ENCODE measurements at regions not wholly inside any gene's neighbourhood (a gene's known extent, or its start where the extent isn't known, plus 50 kb on each side); places are given as distances from the start of the nearest gene placed in this dataset.
"Not testable (repeated sequence)": the region's sequence is repeated elsewhere in the genome, so short reads cannot be mapped to it uniquely, and the experiment has no call there.

DNA sequence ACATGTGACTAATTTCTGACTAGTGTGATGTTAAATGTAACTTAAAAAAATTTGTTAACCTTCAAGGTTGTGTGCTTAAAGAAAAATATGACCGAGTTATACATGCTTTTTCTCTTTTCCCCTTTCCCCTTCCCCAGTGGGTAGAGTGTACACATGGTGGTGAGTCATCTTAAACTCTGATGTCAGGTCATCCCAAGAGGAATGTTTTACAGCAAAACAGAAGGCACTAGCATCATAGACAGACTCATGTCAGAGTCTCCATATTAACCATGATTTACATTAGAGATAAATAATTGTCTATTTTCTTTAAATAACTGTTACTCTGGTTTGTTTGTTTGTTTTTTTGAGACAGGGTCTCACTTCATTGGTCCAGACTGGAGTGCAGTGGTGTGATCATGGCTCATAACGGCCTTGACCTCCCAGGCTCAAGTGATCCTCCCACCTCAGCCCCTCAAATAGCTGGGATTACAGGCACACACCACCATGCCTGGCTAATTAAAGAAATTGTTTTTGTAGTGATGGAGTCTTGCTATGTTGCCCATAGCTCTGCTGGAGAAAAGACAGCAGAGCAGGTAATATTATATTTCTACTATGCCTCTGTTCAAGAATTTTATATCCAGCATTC, 160.4 kb upstream of the PCDH9 start:
- no peaks in the 10 kb centered on the region for H3K27me3 ChIP-seq (ENCODE audit: control insufficient read depth, low read length)
- no peak overlapping the region for H3K4me2 ChIP-seq (ENCODE audit: low read length)
- no peaks in the 10 kb centered on the region for H3K9me2 ChIP-seq (replicated peaks; ENCODE audit: control insufficient read depth, low read length)
- H3K79me2 ChIP-seq (ENCODE audit: control insufficient read depth, low read length) = no peaks in the 10 kb centered on the region
- H3K36me3 ChIP-seq (ENCODE audit: control insufficient read depth, low read length) = no peaks in the 10 kb centered on the region
- no peaks in the 10 kb centered on the region for H3F3A ChIP-seq (ENCODE audit: control insufficient read depth, insufficient read depth)
- H3K4me1 ChIP-seq (ENCODE audit: control insufficient read depth, low read length) = no peaks in the 10 kb centered on the region
- no peaks in the 10 kb centered on the region for H3K9me3 ChIP-seq (ENCODE audit: control insufficient read depth, insufficient read depth, low read length)
- H4K20me1 ChIP-seq (ENCODE audit: control insufficient read depth, insufficient read depth, low read depth, low read length) = no peaks in the 10 kb centered on the region
- TF ChIP-seq EZH2phosphoT487 (IDR thresholded peaks at IDR 0.05; ENCODE audit: borderline replicate concordance, low read length) (no peak), CTCF (IDR thresholded peaks at IDR 0.05; ENCODE audit: low read depth, low read length, poor library complexity, severe bottlenecking) (no peak)
- no peak overlapping the region for H3K4me3 ChIP-seq (ENCODE audit: low read length)
- no peak overlapping the region for H3K27ac ChIP-seq (ENCODE audit: low read depth, low read length)

- H3K27me3 ChIP-seq (ENCODE audit: control insufficient read depth, low read length) = no peaks in the 10 kb centered on the region
- no peaks in the 10 kb centered on the region for H3K4me1 ChIP-seq (ENCODE audit: control insufficient read depth, low read length)
- no peak overlapping the region for H3K4me2 ChIP-seq (ENCODE audit: low read length)
- no peaks in the 10 kb centered on the region for H3K9me3 ChIP-seq (ENCODE audit: control insufficient read depth, insufficient read depth, low read length)
- no peaks in the 10 kb centered on the region for H4K20me1 ChIP-seq (ENCODE audit: control insufficient read depth, insufficient read depth, low read depth, low read length)
- H3K27ac ChIP-seq (ENCODE audit: low read depth, low read length) = no peak overlapping the region
- H3K4me3 ChIP-seq (ENCODE audit: low read length) = no peak overlapping the region
- no peaks in the 10 kb centered on the region for H3K79me2 ChIP-seq (ENCODE audit: control insufficient read depth, low read length)
- TF ChIP-seq EZH2phosphoT487 (IDR thresholded peaks at IDR 0.05; ENCODE audit: borderline replicate concordance, low read length) (no peak), CTCF (IDR thresholded peaks at IDR 0.05; ENCODE audit: low read depth, low read length, poor library complexity, severe bottlenecking) (no peak)
- no peaks in the 10 kb centered on the region for H3K9me2 ChIP-seq (replicated peaks; ENCODE audit: control insufficient read depth, low read length)
- no peaks in the 10 kb centered on the region for H3K36me3 ChIP-seq (ENCODE audit: control insufficient read depth, low read length)
- H3F3A ChIP-seq (ENCODE audit: control insufficient read depth, insufficient read depth) = no peaks in the 10 kb centered on the region
Observed at GRCh38 chr13:67389171-67389570, 159.0 kb upstream of the PCDH9 start.

DNA sequence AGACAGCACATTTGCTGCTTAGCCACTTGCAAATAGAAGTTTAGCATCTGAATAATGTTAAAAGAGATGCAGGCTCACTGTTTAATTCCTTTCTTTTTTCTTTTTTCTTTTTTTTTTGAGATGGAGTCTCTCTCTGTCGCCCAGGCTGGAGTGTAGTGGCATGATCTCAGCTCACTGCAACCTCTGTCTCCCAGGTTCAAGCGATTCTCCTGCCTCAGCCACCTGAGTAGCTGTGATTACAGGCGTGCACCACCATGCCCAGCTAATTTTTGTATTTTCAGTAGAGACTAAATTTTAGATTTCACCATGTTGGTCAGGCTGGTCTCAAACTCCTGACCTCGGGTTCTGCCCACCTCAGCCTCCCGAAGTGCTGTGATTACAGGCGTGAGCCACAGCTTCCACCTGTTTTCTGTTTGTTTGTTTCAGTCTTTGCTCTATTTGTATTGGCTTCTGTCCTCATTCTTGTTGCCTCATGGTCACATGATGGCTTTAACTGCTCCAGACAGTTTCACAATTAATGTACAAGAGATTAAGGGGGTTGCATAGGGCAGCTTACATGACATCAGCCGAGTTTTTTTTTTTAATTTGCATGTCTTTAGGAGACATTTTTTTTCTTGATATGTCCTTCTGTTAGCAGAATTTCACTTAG, 153.1 kb upstream of the PCDH9 start:
- not testable (repeated sequence) for H3K27ac ChIP-seq (ENCODE audit: low read depth, low read length); H3K79me2 ChIP-seq (ENCODE audit: control insufficient read depth, low read length); H3K9me2 ChIP-seq (replicated peaks; ENCODE audit: control insufficient read depth, low read length); H4K20me1 ChIP-seq (ENCODE audit: control insufficient read depth, insufficient read depth, low read depth, low read length); H3F3A ChIP-seq (ENCODE audit: control insufficient read depth, insufficient read depth); H3K9me3 ChIP-seq (ENCODE audit: control insufficient read depth, insufficient read depth, low read length); H3K36me3 ChIP-seq (ENCODE audit: control insufficient read depth, low read length); H3K4me3 ChIP-seq (ENCODE audit: low read length); H3K27me3 ChIP-seq (ENCODE audit: control insufficient read depth, low read length); H3K4me1 ChIP-seq (ENCODE audit: control insufficient read depth, low read length); H3K4me2 ChIP-seq (ENCODE audit: low read length)

GRCh38 chr13:67377919-67378318, 147.8 kb upstream of the PCDH9 start:
- no peaks in the 10 kb centered on the region for H3K4me1 ChIP-seq (ENCODE audit: control insufficient read depth, low read length)
- H3K9me3 ChIP-seq (ENCODE audit: control insufficient read depth, insufficient read depth, low read length) = no peaks in the 10 kb centered on the region
- no peak overlapping the region for H3K27ac ChIP-seq (ENCODE audit: low read depth, low read length)
- no peaks in the 10 kb centered on the region for H3K36me3 ChIP-seq (ENCODE audit: control insufficient read depth, low read length)
- no peak for TF ChIP-seq CTCF (IDR thresholded peaks at IDR 0.05; ENCODE audit: low read depth, low read length, poor library complexity, severe bottlenecking)
- TF ChIP-seq EZH2phosphoT487 (IDR thresholded peaks at IDR 0.05; ENCODE audit: borderline replicate concordance, low read length) = no peak
- H3K9me2 ChIP-seq (replicated peaks; ENCODE audit: control insufficient read depth, low read length) = no peaks in the 10 kb centered on the region
- H3F3A ChIP-seq (ENCODE audit: control insufficient read depth, insufficient read depth) = no peaks in the 10 kb centered on the region
- no peak overlapping the region for H3K4me2 ChIP-seq (ENCODE audit: low read length)
- no peak overlapping the region for H3K4me3 ChIP-seq (ENCODE audit: low read length)
- H4K20me1 ChIP-seq (ENCODE audit: control insufficient read depth, insufficient read depth, low read depth, low read length) = no peaks in the 10 kb centered on the region
- no peaks in the 10 kb centered on the region for H3K27me3 ChIP-seq (ENCODE audit: control insufficient read depth, low read length)
- H3K79me2 ChIP-seq (ENCODE audit: control insufficient read depth, low read length) = no peaks in the 10 kb centered on the region

Data from DOHH2 (cell line).